Suppressor macrophage treated with lipopolysaccharide for 4 hours (primary cell): ENCODE measurements at regions not wholly inside any gene's neighbourhood (a gene's known extent, or its start where the extent isn't known, plus 50 kb on each side); places are given as distances from the start of the nearest gene placed in this dataset.

Experiments
- DNase-seq: peaks from one replicate; pipeline ENCODE4 v3.0.0-alpha.2; 2020

- DNase-seq = no peak
Observed at GRCh38 chr20:58138395-58138794, 90.1 kb downstream of the ANKRD60 start.

GRCh38 chr20:58137651-58138265, 90.7 kb downstream of the ANKRD60 start:
- DNase-seq = no peak

GRCh38 chr20:58137236-58137635, 91.2 kb downstream of the ANKRD60 start:
- no peak for DNase-seq

GRCh38 chr20:58136149-58136484, 92.3 kb downstream of the ANKRD60 start:
- no peak for DNase-seq

GRCh38 chr20:58135441-58136148, 92.9 kb downstream of the ANKRD60 start:
- DNase-seq = no peak

- DNase-seq = no peak
Observed at GRCh38 chr20:58133020-58133808, 95.2 kb downstream of the ANKRD60 start.

GRCh38 chr20:58131551-58132142, 96.8 kb downstream of the ANKRD60 start:
- no peak for DNase-seq

- DNase-seq = no peak
Observed at GRCh38 chr20:58131151-58131550, 97.3 kb downstream of the ANKRD60 start.

GRCh38 chr20:58130581-58130980, 97.9 kb downstream of the ANKRD60 start:
- DNase-seq = no peak

GRCh38 chr20:58130156-58130555, 98.3 kb downstream of the ANKRD60 start:
- DNase-seq = no peak

GRCh38 chr20:58129721-58130151, 98.7 kb downstream of the ANKRD60 start:
- no peak for DNase-seq

- no peak for DNase-seq
Observed at GRCh38 chr20:58128635-58129625, 99.5 kb downstream of the ANKRD60 start.

GRCh38 chr20:58127701-58128111, 100.7 kb downstream of the ANKRD60 start:
- DNase-seq = no peak

GRCh38 chr20:58125726-58126125, 102.7 kb downstream of the ANKRD60 start:
- no peak for DNase-seq

- no peak for DNase-seq
Observed at GRCh38 chr20:58117944-58118343, 110.5 kb downstream of the ANKRD60 start.

GRCh38 chr20:58116505-58116904, 111.9 kb downstream of the ANKRD60 start:
- DNase-seq = no peak

GRCh38 chr20:58113716-58114115, 114.7 kb downstream of the ANKRD60 start:
- no peak for DNase-seq

- DNase-seq = no peak
Observed at GRCh38 chr20:58112017-58112781, 116.3 kb downstream of the ANKRD60 start.

- no peak for DNase-seq
Observed at GRCh38 chr20:58111310-58112016, 117.0 kb downstream of the ANKRD60 start.

- DNase-seq = no peak
Observed at GRCh38 chr20:58109918-58110635, 118.4 kb downstream of the ANKRD60 start.
